ENCODE measurements at regions not wholly inside any gene's neighbourhood (a gene's known extent, or its start where the extent isn't known, plus 50 kb on each side); places are given as distances from the start of the nearest gene placed in this dataset.

- TF ChIP-seq CTCF (IDR thresholded peaks at IDR 0.05; ENCODE audit: low read depth, low read length, poor library complexity, severe bottlenecking): no peak
- no peak for TF ChIP-seq EZH2phosphoT487 (IDR thresholded peaks at IDR 0.05; ENCODE audit: borderline replicate concordance, low read length)
Observed at GRCh38 chr4:147104768-147105167, 159.1 kb upstream of the TTC29 start.

Measured in DOHH2 (cell line).